ENCODE measurements at regions not wholly inside any gene's neighbourhood (a gene's known extent, or its start where the extent isn't known, plus 50 kb on each side); places are given as distances from the start of the nearest gene placed in this dataset.

DNA sequence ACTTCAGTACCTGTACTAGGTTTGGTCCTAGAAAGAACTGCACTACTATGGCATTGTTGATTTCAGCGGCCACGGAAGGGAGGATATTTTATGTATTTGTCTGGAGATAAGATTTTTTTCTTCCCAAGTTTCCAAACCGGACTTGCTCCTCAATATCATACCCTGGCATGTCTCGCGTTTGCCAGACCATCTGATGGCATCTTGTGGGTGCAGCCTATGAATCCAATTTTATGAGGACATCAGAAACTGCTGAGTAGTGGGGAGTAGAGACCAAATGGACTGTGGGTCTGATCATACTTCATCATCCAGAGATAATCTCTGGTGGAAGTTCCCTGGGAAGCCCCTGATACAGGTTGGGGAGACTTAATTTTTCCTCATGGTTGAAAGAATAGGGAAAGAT lies 716.1 kb upstream of the WWC1 start:
- Histone ChIP-seq H3K27ac (ENCODE audit: low read depth, low read length) (no peak overlapping the region), H2AFZ (ENCODE audit: low read length) (no peak overlapping the region), H3K4me1 (ENCODE audit: insufficient read depth, low read length) (peaks cover 12% of the 10 kb centered on the region), H4K20me1 (ENCODE audit: insufficient read depth, low read length) (no peaks in the 10 kb centered on the region), H3K36me3 (ENCODE audit: insufficient read depth, low read length) (no peaks in the 10 kb centered on the region), H3K4me3 (ENCODE audit: insufficient read depth, low read length) (no peak overlapping the region), H3K27me3 (ENCODE audit: insufficient read depth, low read length) (peaks cover 21% of the 10 kb centered on the region), H3K4me2 (ENCODE audit: insufficient read depth, low read length) (no peak overlapping the region), H3K79me2 (ENCODE audit: insufficient read depth, low read length) (no peaks in the 10 kb centered on the region), H3K9me3 (ENCODE audit: low read depth, low read length) (no peaks in the 10 kb centered on the region)
- no peak for DNase-seq (ENCODE audit: insufficient read length, low spot score, missing footprints)
- no peak for TF ChIP-seq CTCF (IDR thresholded peaks at IDR 0.05; ENCODE audit: extremely low read depth, low read depth, low read length)

DNA sequence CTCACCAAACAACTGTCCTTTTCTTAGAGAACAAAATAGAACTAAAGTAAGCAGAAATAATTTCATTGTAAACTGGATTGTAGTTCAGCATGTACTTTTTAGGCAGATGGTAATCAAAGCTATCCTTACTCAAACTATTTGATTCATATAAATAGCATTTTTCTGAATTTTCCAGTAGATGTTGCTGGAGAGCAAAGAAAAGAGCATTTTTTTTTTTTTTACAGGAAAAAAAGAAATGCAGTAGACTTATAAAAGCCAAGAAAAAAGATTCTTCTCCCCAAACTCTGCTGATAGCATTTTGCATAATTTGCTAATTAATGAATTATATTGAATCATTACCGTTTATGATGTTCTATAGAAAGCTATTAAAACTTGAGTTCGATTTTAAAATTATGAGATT lies 715.3 kb upstream of the WWC1 start:
- Histone ChIP-seq H3K4me1 (ENCODE audit: insufficient read depth, low read length) (peaks cover 12% of the 10 kb centered on the region), H3K27ac (ENCODE audit: low read depth, low read length) (no peak overlapping the region), H4K20me1 (ENCODE audit: insufficient read depth, low read length) (no peaks in the 10 kb centered on the region), H3K4me3 (ENCODE audit: insufficient read depth, low read length) (no peak overlapping the region), H3K4me2 (ENCODE audit: insufficient read depth, low read length) (no peak overlapping the region), H3K36me3 (ENCODE audit: insufficient read depth, low read length) (no peaks in the 10 kb centered on the region), H3K9me3 (ENCODE audit: low read depth, low read length) (no peaks in the 10 kb centered on the region), H2AFZ (ENCODE audit: low read length) (no peak overlapping the region), H3K79me2 (ENCODE audit: insufficient read depth, low read length) (no peaks in the 10 kb centered on the region), H3K27me3 (ENCODE audit: insufficient read depth, low read length) (peaks cover 21% of the 10 kb centered on the region)
- DNase-seq (ENCODE audit: insufficient read length, low spot score, missing footprints) = no peak
- TF ChIP-seq CTCF (IDR thresholded peaks at IDR 0.05; ENCODE audit: extremely low read depth, low read depth, low read length) = peak; percentile 30

DNA sequence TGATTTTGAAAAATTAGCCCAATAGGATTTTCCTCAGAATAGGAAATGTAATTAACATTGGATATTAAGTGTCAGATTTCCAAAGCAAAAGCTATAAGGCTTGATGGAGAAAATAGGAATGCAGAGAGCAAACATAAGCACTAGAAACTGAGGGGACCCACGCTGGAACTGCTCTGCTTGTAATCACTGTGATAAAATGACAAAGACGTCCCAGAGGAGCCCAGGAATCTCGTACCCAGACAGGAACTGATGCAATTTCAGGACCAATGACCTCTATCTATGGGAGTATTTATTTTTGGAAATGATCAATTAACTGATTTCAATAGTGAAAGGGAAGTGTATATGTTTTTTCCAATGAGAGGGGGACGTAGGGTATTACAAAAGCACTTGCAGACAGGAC lies 714.5 kb upstream of the WWC1 start:
- H3K79me2 ChIP-seq (ENCODE audit: insufficient read depth, low read length) = no peaks in the 10 kb centered on the region
- H3K36me3 ChIP-seq (ENCODE audit: insufficient read depth, low read length) = no peaks in the 10 kb centered on the region
- H4K20me1 ChIP-seq (ENCODE audit: insufficient read depth, low read length) = no peaks in the 10 kb centered on the region
- peaks cover 21% of the 10 kb centered on the region for H3K27me3 ChIP-seq (ENCODE audit: insufficient read depth, low read length)
- no peak overlapping the region for H3K27ac ChIP-seq (ENCODE audit: low read depth, low read length)
- no peak for TF ChIP-seq CTCF (IDR thresholded peaks at IDR 0.05; ENCODE audit: extremely low read depth, low read depth, low read length)
- H2AFZ ChIP-seq (ENCODE audit: low read length) = no peak overlapping the region
- no peak overlapping the region for H3K4me2 ChIP-seq (ENCODE audit: insufficient read depth, low read length)
- no peak for DNase-seq (ENCODE audit: insufficient read length, low spot score, missing footprints)
- no peaks in the 10 kb centered on the region for H3K9me3 ChIP-seq (ENCODE audit: low read depth, low read length)
- H3K4me3 ChIP-seq (ENCODE audit: insufficient read depth, low read length) = no peak overlapping the region
- H3K4me1 ChIP-seq (ENCODE audit: insufficient read depth, low read length) = peaks cover 12% of the 10 kb centered on the region

- no peaks in the 10 kb centered on the region for H3K36me3 ChIP-seq (ENCODE audit: insufficient read depth, low read length)
- no peak overlapping the region for H3K4me3 ChIP-seq (ENCODE audit: insufficient read depth, low read length)
- no peaks in the 10 kb centered on the region for H3K9me3 ChIP-seq (ENCODE audit: low read depth, low read length)
- no peak for TF ChIP-seq CTCF (IDR thresholded peaks at IDR 0.05; ENCODE audit: extremely low read depth, low read depth, low read length)
- no peaks in the 10 kb centered on the region for H4K20me1 ChIP-seq (ENCODE audit: insufficient read depth, low read length)
- H2AFZ ChIP-seq (ENCODE audit: low read length) = no peak overlapping the region
- H3K79me2 ChIP-seq (ENCODE audit: insufficient read depth, low read length) = no peaks in the 10 kb centered on the region
- peaks cover 14% of the 10 kb centered on the region for H3K4me1 ChIP-seq (ENCODE audit: insufficient read depth, low read length)
- DNase-seq (ENCODE audit: insufficient read length, low spot score, missing footprints) = no peak
- no peak overlapping the region for H3K27ac ChIP-seq (ENCODE audit: low read depth, low read length)
- peaks cover 21% of the 10 kb centered on the region for H3K27me3 ChIP-seq (ENCODE audit: insufficient read depth, low read length)
- H3K4me2 ChIP-seq (ENCODE audit: insufficient read depth, low read length) = no peak overlapping the region
Observed at GRCh38 chr5:167577616-167578015, 713.8 kb upstream of the WWC1 start.
